ENCODE measurements at regions not wholly inside any gene's neighbourhood (a gene's known extent, or its start where the extent isn't known, plus 50 kb on each side); places are given as distances from the start of the nearest gene placed in this dataset.
"Not testable (repeated sequence)": the region's sequence is repeated elsewhere in the genome, so short reads cannot be mapped to it uniquely, and the experiment has no call there.

GRCh38 chr5:18533137-18533536 lies 898.9 kb downstream of the TAF11L14 start:
- DNase-seq (ENCODE audit: low spot score in 2 of 2) = no peak
- peaks cover 0 to 3% of the 10 kb centered on the region in 2 donors for H3K27me3 ChIP-seq

GRCh38 chr5:18534119-18534518 lies 899.9 kb downstream of the TAF11L14 start:
- no peak overlapping the region for H3K27ac ChIP-seq
- intact Hi-C loops (cut with DNase I; ENCODE audit: low total_unique reads) = no loop called here
- no peak overlapping the region for H3K4me3 ChIP-seq
- DNase-seq (ENCODE audit: low spot score in 2 of 2) = no peak
- H3K36me3 ChIP-seq = no peaks in the 10 kb centered on the region
- no peaks in the 10 kb centered on the region for H3K4me1 ChIP-seq
- TF ChIP-seq POLR2AphosphoS5 (IDR thresholded peaks at IDR 0.05) (no peak), CTCF (IDR thresholded peaks at IDR 0.05) (no peak), POLR2A (IDR thresholded peaks at IDR 0.05) (no peak)
- H3K9me3 ChIP-seq = no peaks in the 10 kb centered on the region
- H3K27me3 ChIP-seq = peaks cover 0 to 3% of the 10 kb centered on the region in 2 donors

More at GRCh38 chr5:18533137-18533536, 898.9 kb downstream of the TAF11L14 start:
- intact Hi-C loops (cut with DNase I; ENCODE audit: low total_unique reads) = no loop called here
- no peaks in the 10 kb centered on the region for H3K4me1 ChIP-seq
- no peaks in the 10 kb centered on the region for H3K9me3 ChIP-seq
- no peak for TF ChIP-seq POLR2AphosphoS5 (IDR thresholded peaks at IDR 0.05)
- no peak for TF ChIP-seq CTCF (IDR thresholded peaks at IDR 0.05)
- no peak for TF ChIP-seq POLR2A (IDR thresholded peaks at IDR 0.05)
- H3K27ac ChIP-seq = no peak overlapping the region
- no peaks in the 10 kb centered on the region for H3K36me3 ChIP-seq
- H3K4me3 ChIP-seq = no peak overlapping the region

- H3K27me3 ChIP-seq; DNase-seq (ENCODE audit: low spot score in 2 of 2); H3K36me3 ChIP-seq; H3K4me1 ChIP-seq; intact Hi-C loops (cut with DNase I; ENCODE audit: low total_unique reads); H3K9me3 ChIP-seq; H3K4me3 ChIP-seq; H3K27ac ChIP-seq: not testable (repeated sequence)
These were observed 901.5 kb downstream of the TAF11L14 start for GRCh38 chr5:18535753-18536152.

- no peaks in the 10 kb centered on the region for H3K4me1 ChIP-seq
- H3K27ac ChIP-seq = no peak overlapping the region
- H3K4me3 ChIP-seq = no peak overlapping the region
- intact Hi-C loops (cut with DNase I; ENCODE audit: low total_unique reads) = no loop called here
- TF ChIP-seq CTCF (IDR thresholded peaks at IDR 0.05) (no peak), POLR2A (IDR thresholded peaks at IDR 0.05) (no peak), POLR2AphosphoS5 (IDR thresholded peaks at IDR 0.05) (no peak)
- no peak for DNase-seq (ENCODE audit: low spot score in 2 of 2)
- no peaks in the 10 kb centered on the region for H3K36me3 ChIP-seq
- no peaks in the 10 kb centered on the region for H3K27me3 ChIP-seq
- peaks cover 5 to 11% of the 10 kb centered on the region in 2 donors for H3K9me3 ChIP-seq
These were observed 910.2 kb downstream of the TAF11L14 start for GRCh38 chr5:18544421-18544820.

GRCh38 chr5:18546591-18546990 lies 912.3 kb downstream of the TAF11L14 start:
- no peak for DNase-seq (ENCODE audit: low spot score in 2 of 2)

More at GRCh38 chr5:18546591-18546990, 912.3 kb downstream of the TAF11L14 start:
- intact Hi-C loops (cut with DNase I; ENCODE audit: low total_unique reads) = no loop called here
- peaks cover 5 to 21% of the 10 kb centered on the region in 2 donors for H3K9me3 ChIP-seq
- no peak overlapping the region for H3K4me3 ChIP-seq
- H3K36me3 ChIP-seq = no peaks in the 10 kb centered on the region
- no peak overlapping the region for H3K27ac ChIP-seq
- TF ChIP-seq CTCF (IDR thresholded peaks at IDR 0.05) = no peak
- TF ChIP-seq POLR2AphosphoS5 (IDR thresholded peaks at IDR 0.05) = no peak
- TF ChIP-seq POLR2A (IDR thresholded peaks at IDR 0.05) = no peak
- no peaks in the 10 kb centered on the region for H3K27me3 ChIP-seq
- H3K4me1 ChIP-seq = no peaks in the 10 kb centered on the region

Data from breast epithelium (tissue), 4 donors.